Natural killer cell (primary cell): ENCODE measurements at regions not wholly inside any gene's neighbourhood (a gene's known extent, or its start where the extent isn't known, plus 50 kb on each side); places are given as distances from the start of the nearest gene placed in this dataset.

ENCODE experiments used
- ATAC-seq, 3 donors: fragments of 150-1000 bp in 2 of 3; fragments of 200-7000 bp in 1 of 3; cut with Tn5 transposase; 1 replicate in 1 of 3; 2 replicates in 2 of 3; pipeline ENCODE4 v1.10.0; 2021; ENCODE audit warnings: mild to moderate bottlenecking in 2 of 3, moderate library complexity in 2 of 3
- DNase-seq, 2 donors: peaks; one replicate each; pipeline versions ENCODE4 v3.0.0 to v3.0.0-alpha.2; 2013 to 2021; ENCODE audit warnings: mixed read lengths in 1 of 2
- H3K27ac ChIP-seq: one replicate; pipeline ENCODE4 v1.5.1; 2013; ENCODE audit warnings: mild to moderate bottlenecking, low read length
- H3K27me3 ChIP-seq: one replicate; pipeline ENCODE4 v1.6.1; 2013; ENCODE audit warnings: low read length; ENCODE audit not compliant: control insufficient read depth, insufficient read depth
- H3K36me3 ChIP-seq: one replicate; pipeline ENCODE4 v1.6.1; 2013; ENCODE audit warnings: low read length; ENCODE audit not compliant: control insufficient read depth, insufficient read depth
- H3K4me1 ChIP-seq: one replicate; pipeline ENCODE4 v1.6.1; 2013; ENCODE audit warnings: low read length; ENCODE audit not compliant: control insufficient read depth, insufficient read depth
- H3K4me3 ChIP-seq: one replicate; pipeline ENCODE4 v1.5.1; 2013; ENCODE audit warnings: low read length
- H3K9me3 ChIP-seq: one replicate; pipeline ENCODE4 v1.6.1; 2013; ENCODE audit warnings: low read length; ENCODE audit not compliant: control insufficient read depth, insufficient read depth
- H3K27ac Mint-ChIP-seq, 2 donors: one replicate each; pipeline ENCODE4 v1.8.0; 2022; ENCODE audit warnings: mild to moderate bottlenecking in 2 of 2, mixed read lengths in 2 of 2, moderate library complexity in 1 of 2
- H3K27me3 Mint-ChIP-seq, 2 donors: one replicate each; pipeline ENCODE4 v1.8.0; 2022; ENCODE audit warnings: low read depth in 2 of 2, mixed read lengths in 2 of 2
- H3K36me3 Mint-ChIP-seq: one replicate; pipeline ENCODE4 v1.8.0; 2022; ENCODE audit warnings: mixed read lengths
- H3K4me1 Mint-ChIP-seq, 2 donors: one replicate each; pipeline ENCODE4 v1.8.0; 2022; ENCODE audit warnings: mixed read lengths in 2 of 2
- H3K4me3 Mint-ChIP-seq: one replicate; pipeline ENCODE4 v1.8.0; 2022; ENCODE audit warnings: mild to moderate bottlenecking, moderate library complexity, mixed read lengths
- H3K9me3 Mint-ChIP-seq, 2 donors: one replicate each; pipeline ENCODE4 v1.8.0; 2022; ENCODE audit warnings: mixed read lengths in 2 of 2
- WGBS: methylation state at CpG from one replicate; pipeline ENCODE4 v1.1.7; 2013; ENCODE audit warnings: missing lambda C conversion rate; ENCODE audit not compliant: insufficient coverage; 5-methylcytosine and 5-hydroxymethylcytosine counted together
- intact Hi-C: fragments of 100-400 bp; cut with micrococcal nuclease; formaldehyde crosslinking; loops from one replicate; pipeline ENCODE4 v1.14.2; 2022
- TF ChIP-seq, protein P1 (sequence below): fragments of 200-600 bp; IDR thresholded peaks from one replicate; pipeline ENCODE4 v1.8.0; 2022; ENCODE audit warnings: antibody characterized with exemption

- H3K27me3 Mint-ChIP-seq = no peaks in the 10 kb centered on the region
- H3K36me3 Mint-ChIP-seq = peaks cover 5% of the 10 kb centered on the region
- ATAC-seq = no peak
- H3K4me1 Mint-ChIP-seq = no peaks in the 10 kb centered on the region
- H3K4me3 Mint-ChIP-seq = no peak overlapping the region
- Histone ChIP-seq H3K27me3 (no peaks in the 10 kb centered on the region), H3K27ac (no peak overlapping the region), H3K4me3 (no peak overlapping the region), H3K9me3 (peaks cover 5% of the 10 kb centered on the region), H3K4me1 (no peaks in the 10 kb centered on the region), H3K36me3 (no peaks in the 10 kb centered on the region)
- peaks cover 10 to 12% of the 10 kb centered on the region in 2 donors for H3K9me3 Mint-ChIP-seq
- intact Hi-C loops = no loop called here
- DNase-seq = no peak
- WGBS = 75% methylated on average over 2 of the region's 2 CpGs
- TF ChIP-seq, protein P1, sequence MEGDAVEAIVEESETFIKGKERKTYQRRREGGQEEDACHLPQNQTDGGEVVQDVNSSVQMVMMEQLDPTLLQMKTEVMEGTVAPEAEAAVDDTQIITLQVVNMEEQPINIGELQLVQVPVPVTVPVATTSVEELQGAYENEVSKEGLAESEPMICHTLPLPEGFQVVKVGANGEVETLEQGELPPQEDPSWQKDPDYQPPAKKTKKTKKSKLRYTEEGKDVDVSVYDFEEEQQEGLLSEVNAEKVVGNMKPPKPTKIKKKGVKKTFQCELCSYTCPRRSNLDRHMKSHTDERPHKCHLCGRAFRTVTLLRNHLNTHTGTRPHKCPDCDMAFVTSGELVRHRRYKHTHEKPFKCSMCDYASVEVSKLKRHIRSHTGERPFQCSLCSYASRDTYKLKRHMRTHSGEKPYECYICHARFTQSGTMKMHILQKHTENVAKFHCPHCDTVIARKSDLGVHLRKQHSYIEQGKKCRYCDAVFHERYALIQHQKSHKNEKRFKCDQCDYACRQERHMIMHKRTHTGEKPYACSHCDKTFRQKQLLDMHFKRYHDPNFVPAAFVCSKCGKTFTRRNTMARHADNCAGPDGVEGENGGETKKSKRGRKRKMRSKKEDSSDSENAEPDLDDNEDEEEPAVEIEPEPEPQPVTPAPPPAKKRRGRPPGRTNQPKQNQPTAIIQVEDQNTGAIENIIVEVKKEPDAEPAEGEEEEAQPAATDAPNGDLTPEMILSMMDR = no peak
- no peak overlapping the region for H3K27ac Mint-ChIP-seq
Observed at GRCh38 chr4:29326004-29326403, 1394.2 kb upstream of the PCDH7 start.

DNA sequence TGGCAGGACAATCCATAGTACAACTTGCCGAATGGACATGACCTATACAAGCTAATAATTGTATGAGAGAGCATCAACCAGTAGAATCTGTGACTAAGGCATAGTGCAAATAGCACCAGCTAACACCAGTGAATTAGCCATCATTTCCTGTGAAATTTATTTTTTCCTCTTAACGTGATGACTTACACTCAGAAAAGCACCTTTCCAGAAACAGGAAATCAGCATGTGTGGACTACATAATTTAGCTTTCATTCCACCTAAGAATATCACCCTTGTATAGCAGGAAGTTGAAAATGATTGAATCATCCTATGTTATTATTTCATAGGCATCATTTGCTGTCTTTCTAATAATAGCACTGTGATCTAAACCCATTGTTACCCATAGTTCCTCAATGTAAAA, 1393.4 kb upstream of the PCDH7 start:
- Mint-ChIP-seq H3K27ac (no peak overlapping the region), H3K9me3 (peaks cover 6 to 10% of the 10 kb centered on the region in 2 donors), H3K27me3 (no peaks in the 10 kb centered on the region), H3K4me3 (no peak overlapping the region), H3K4me1 (no peaks in the 10 kb centered on the region), H3K36me3 (peaks cover 5% of the 10 kb centered on the region)
- TF ChIP-seq, protein P1 = no peak
- Histone ChIP-seq H3K27me3 (no peaks in the 10 kb centered on the region), H3K27ac (no peak overlapping the region), H3K4me1 (no peaks in the 10 kb centered on the region), H3K9me3 (no peaks in the 10 kb centered on the region), H3K36me3 (no peaks in the 10 kb centered on the region), H3K4me3 (no peak overlapping the region)
- intact Hi-C loops = no loop called here
- 50% methylated on average over 2 of the region's 2 CpGs for WGBS
- ATAC-seq = no peak
- no peak for DNase-seq

DNA sequence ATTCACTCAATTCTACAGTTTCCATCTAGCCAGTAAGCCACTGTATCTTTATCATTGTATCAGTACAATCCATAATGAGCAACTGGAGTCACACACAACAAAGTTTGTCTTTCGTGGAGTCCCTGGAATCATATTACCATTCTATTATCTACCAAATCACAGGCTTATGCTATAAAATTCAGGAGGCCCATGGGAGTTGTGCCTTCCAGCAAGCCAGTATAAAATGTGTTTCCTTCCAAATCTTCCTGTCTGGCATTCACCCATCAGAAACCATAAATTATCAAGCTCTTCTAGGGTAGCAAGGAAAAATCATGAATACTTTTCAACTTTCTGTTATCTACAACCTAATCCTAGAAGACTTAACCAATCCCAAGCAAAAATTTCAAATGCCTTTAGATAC, 1383.3 kb upstream of the PCDH7 start:
- Mint-ChIP-seq H3K4me3 (no peak overlapping the region), H3K4me1 (no peaks in the 10 kb centered on the region), H3K27ac (no peak overlapping the region), H3K27me3 (no peaks in the 10 kb centered on the region), H3K9me3 (peaks cover 10% of the 10 kb centered on the region in 2 donors), H3K36me3 (peaks cover 6% of the 10 kb centered on the region)
- Histone ChIP-seq H3K36me3 (no peaks in the 10 kb centered on the region), H3K4me1 (no peaks in the 10 kb centered on the region), H3K27ac (no peak overlapping the region), H3K4me3 (no peak overlapping the region), H3K9me3 (peaks cover 3% of the 10 kb centered on the region), H3K27me3 (no peaks in the 10 kb centered on the region)
- 0% methylated on average over 1 of the region's 1 CpG for WGBS
- intact Hi-C loops = no loop called here
- ATAC-seq (no peak), DNase-seq (no peak)
- TF ChIP-seq, protein P1 = no peak

GRCh38 chr4:29372971-29373370, 1347.2 kb upstream of the PCDH7 start:
- H3K4me1 Mint-ChIP-seq = no peaks in the 10 kb centered on the region
- no peaks in the 10 kb centered on the region for H3K27me3 Mint-ChIP-seq
- Histone ChIP-seq H3K36me3 (no peaks in the 10 kb centered on the region), H3K4me1 (no peaks in the 10 kb centered on the region), H3K9me3 (no peaks in the 10 kb centered on the region), H3K27ac (no peak overlapping the region), H3K27me3 (no peaks in the 10 kb centered on the region), H3K4me3 (no peak overlapping the region)
- WGBS = 89% methylated on average over 2 of the region's 2 CpGs
- intact Hi-C loops = no loop called here
- TF ChIP-seq, protein P1 = no peak
- DNase-seq (no peak), ATAC-seq (no peak)
- no peak overlapping the region for H3K4me3 Mint-ChIP-seq
- H3K27ac Mint-ChIP-seq = no peak overlapping the region
- H3K9me3 Mint-ChIP-seq = peaks cover 14 to 18% of the 10 kb centered on the region in 2 donors
- H3K36me3 Mint-ChIP-seq = peaks cover 7% of the 10 kb centered on the region
